ENCODE measurements at regions not wholly inside any gene's neighbourhood (a gene's known extent, or its start where the extent isn't known, plus 50 kb on each side); places are given as distances from the start of the nearest gene placed in this dataset.

DNA sequence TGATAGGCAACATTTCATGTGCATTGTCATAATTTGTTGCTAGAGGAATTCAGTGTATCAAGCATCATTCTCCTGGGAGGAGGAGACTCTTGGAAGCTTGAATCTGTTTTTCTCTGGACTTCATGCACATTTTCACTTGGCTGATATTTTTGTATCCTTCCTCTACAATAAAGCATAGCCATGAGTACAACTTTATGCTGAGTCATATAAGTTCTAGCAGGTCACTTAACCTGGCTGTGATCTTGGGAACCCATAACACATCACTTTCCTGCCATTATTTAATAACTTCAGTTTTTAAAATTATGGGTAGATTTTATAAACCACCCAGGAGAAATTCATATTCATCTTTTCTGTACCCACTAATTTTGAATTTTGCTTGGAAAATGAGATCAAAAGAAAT lies 203.0 kb upstream of the CD96 start:
- DNase-seq (ENCODE audit: extremely low read depth, low read depth) = no peak

DNA sequence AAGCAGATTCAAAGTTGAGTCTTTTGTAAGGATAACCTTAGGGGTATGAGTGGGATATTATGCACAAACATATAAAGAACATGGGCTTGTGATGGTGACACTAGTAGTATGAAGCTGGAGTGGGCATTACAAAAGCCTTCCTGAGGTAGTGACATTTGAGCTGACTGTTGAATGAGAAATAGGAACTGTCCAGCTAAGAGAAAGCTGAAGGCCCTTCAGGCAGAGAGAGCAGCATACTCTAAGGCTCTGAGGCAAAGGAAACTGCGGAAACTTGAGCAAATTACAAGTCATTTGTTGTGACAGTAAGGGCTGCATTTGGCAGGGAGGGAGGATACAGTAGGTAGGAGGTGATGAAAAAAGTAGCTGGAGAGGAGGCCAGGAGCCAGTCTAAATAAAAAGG lies 190.7 kb upstream of the CD96 start:
- no peak for DNase-seq (ENCODE audit: extremely low read depth, low read depth)

DNA sequence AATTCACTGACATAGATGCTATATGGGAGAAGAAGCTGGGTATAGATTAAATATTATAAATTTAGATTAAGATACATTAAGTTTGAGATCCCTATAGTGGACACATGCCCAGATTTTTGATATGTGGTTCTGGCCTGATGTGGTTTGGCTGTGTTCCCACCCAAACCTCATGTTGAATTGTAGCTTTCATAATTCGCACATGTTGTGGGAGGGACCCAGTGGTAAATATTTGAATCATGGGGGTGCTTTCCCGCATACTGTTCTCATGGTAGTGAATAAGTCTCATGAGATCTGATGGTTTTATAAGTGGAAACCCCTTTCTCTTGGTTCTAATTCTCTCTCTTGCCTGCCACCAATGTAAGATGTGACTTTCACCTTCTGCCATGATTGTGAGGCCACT lies 189.4 kb upstream of the CD96 start:
- no peak for DNase-seq (ENCODE audit: extremely low read depth, low read depth)

DNA sequence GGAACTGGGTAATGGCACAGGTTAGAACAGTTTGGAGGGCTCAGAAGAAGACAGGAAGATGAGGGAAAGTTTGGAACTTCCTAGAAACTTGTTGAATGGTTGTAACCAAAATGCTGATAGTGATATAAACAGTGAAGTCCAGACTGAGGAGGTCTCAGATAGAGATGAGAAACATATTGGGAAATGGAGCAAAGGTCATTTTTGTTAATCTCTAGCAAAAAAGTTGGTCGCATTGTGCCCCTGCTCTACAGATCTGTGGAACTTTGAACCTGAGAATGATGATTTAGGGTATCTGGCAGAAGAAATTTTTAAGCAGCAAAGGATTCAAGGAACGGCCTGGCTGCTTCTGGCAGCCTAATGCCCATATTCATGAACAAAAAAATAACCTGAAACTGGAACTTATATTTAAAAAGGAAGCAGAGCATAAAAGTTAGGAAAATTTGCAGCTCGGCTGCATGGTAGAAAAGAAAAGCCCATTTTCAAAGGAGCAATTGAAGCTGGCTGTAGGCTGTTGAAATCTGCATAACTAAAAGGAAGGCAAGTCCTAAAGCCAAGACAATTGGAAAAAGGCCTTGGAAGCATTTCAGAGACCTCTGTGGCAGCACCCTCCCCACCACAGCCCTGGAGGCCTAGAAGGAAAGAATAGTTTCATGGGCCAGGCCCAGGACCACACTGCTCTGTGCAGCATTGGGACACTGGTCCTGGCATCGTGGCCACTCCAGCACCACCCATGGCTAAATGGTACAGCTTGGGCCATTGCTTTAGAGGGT lies 182.6 kb upstream of the CD96 start:
- no peak for DNase-seq (ENCODE audit: extremely low read depth, low read depth)

DNA sequence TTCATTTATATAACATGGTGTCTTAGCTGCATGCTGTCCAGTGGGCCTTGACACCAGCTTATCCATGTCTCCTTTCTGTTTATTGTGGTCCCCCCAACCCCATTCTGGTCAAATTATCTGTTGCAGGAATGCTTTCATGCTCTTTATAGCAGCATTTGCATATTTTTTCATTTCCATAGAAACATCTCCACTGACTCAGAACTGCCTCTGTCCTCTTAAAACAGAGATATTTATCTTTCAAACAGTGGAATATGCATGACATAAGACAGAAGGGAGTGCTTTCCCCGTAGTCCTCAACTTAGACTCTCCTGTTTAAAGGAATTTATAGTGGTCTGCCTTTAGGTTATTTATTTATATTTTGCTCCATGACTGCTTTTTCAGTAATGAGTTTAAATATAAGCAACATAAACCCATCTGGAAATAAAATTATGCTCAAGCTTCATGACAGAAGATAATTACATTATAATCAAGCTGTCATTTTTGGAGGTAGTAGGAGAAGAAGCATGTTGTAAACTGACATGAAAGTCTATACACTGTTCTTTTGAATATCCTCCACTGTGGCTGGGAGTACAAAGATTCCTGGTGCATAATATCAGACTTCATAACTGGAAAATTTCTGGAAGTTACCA lies 179.5 kb upstream of the CD96 start:
- no peak for DNase-seq (ENCODE audit: extremely low read depth, low read depth)

DNA sequence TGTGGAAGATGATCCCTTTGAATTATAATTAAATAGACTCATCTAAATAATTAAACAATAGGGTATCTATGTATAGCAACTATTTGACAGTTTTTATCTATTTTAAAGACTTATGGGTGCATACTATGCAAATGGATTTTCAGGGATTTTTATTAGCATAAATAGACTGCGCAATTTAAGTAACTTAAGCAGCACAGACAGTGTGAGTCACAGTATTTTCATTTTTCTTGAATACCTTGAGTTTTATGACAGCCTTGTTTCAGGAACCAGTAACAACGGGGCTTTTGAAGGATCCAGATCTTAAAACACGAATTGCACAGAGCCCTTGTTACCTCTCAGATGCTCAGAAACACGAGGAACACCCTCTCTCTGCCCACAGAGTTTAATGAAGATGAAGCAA lies 175.5 kb upstream of the CD96 start:
- DNase-seq (ENCODE audit: extremely low read depth, low read depth) = no peak

DNA sequence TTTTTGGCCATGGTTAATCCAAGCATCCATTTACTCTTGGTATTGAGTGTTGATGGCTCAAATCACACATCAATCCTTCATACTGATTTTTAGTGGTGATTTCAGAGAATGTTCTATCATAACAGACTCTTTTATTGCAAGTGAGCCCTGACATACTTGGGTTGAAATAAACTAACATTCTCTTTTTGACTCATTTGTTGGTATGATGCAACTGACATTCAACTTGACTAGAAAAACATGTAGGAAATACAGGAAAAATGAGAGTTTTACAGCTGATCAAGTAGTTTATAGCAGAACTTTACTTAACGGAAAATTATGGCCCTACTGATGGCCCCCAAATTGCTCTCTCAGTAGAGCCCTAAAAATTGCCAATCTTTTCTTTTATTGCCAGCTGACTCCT lies 173.9 kb upstream of the CD96 start:
- no peak for DNase-seq (ENCODE audit: extremely low read depth, low read depth)

DNA sequence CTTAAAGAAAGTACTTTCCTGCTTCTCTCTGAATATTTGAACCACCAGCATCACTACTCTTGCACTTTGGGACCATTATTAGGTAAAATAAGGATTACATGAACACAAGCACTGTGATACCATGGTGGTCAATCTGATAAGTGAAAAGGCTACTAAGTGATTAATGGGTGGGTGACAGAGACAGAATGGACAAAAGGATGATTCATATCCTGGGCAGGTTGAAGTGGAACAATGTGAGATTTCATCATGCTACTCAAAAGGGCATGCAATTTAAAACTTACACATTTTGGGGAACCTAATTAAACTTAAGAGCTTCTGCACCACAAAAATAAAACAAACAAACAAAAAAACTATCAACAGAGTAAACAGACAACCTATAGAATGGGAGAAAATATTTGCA lies 172.0 kb upstream of the CD96 start:
- DNase-seq (ENCODE audit: extremely low read depth, low read depth) = no peak

DNA sequence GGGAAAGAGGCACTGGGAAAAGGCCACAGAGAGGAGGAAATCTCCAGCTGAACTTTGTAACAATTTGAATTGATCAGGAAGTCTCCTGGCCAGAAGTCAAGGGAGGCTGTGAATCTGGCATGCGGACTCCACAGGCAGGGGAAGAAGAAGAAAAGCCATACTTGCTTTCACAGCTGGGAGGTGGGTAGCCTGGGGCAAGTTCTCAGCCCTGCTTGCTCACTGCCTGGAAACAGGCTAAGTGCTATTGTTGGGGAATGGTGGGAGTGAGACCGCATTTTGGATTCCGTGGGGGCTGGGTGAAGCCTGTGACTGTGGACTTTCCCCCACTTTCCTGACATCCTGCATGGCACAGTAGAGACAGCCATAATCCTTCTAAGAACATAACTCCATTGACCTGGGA lies 168.8 kb upstream of the CD96 start:
- no peak for DNase-seq (ENCODE audit: extremely low read depth, low read depth)

DNA sequence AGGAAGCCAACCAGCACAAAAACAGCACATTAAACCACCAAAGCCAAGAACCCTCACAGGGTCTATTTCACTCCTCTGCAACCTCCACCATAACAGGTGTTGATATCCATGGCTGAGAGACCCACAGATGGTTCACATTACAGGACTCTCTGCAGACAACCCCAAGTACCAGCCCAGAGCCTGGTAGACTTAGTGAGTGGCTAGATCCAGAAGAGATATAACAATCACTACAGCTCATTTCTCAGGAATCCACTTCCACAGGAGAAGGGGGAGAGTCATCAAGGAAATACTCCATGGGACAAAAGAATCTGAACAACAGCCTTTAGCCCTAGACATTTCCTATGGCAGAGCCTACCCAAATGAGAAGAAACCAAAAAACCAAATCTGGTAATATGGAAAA lies 168.1 kb upstream of the CD96 start:
- DNase-seq (ENCODE audit: extremely low read depth, low read depth) = no peak

DNA sequence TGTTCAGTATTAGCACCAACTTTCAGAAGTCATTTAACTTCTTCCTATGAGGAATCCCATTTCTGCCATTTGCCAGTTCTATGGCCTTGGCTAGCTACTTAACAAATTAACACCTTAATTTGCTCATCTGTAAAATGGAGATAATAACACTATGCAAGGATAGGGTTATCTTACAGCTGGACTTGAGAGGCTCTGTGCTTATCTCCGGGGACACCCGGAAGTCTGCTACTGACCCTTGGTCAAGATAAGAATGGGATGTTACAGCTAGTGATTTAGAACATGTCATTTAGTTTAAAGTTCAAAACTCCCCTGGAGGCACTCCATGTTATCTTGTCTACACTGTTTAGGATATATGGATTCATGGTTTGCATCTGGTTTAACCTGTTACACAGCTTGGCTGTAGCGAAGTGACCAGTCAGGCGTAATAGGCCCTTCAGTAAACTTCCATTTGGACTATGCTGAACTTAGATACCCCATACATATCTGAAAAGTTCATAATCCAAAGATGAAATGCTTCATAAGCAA lies 156.0 kb upstream of the CD96 start:
- DNase-seq (ENCODE audit: extremely low read depth, low read depth) = no peak

DNA sequence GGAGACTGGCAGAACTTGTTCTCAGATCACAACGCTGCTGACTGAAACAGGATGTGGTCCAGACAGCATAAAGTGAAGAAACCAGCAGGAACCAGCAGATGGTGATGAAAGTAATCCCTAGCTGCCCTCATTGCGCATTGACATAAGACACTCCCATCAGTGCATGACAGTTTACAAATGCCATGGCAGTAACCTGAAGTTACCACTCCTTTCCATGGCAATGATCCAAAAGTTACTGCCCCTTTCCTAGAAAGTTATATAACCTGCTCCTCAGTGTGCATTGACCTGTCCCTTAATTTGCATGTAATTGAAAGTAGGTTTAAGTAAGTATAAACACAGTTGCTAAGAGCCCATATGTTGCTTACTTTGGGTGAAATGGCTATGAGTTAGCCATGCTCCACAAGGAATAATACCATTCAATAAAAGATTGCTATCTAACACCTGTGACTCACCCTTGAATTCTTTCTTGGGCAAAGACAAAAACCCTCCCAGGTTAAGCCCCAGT lies 149.1 kb upstream of the CD96 start:
- DNase-seq (ENCODE audit: extremely low read depth, low read depth) = no peak

DNA sequence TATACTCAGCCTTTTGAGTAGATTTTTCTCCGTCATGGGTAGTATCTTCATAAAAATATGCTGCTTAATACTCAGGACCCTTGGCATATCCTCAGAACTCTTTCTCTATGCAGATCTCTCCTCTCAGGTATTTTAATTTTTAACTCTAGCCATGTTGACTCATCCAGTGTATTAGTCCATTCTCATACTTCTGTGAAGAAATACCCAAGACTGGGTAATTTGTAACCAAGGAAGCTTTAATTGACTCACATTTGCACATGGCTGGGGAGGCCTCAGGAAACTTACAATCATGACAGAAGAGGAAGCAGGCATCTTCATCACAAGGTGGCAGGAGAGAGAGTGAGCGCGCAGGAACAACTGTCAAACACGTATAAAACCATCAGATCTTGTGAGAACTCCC lies 129.3 kb upstream of the CD96 start:
- DNase-seq (ENCODE audit: extremely low read depth, low read depth) = no peak

DNA sequence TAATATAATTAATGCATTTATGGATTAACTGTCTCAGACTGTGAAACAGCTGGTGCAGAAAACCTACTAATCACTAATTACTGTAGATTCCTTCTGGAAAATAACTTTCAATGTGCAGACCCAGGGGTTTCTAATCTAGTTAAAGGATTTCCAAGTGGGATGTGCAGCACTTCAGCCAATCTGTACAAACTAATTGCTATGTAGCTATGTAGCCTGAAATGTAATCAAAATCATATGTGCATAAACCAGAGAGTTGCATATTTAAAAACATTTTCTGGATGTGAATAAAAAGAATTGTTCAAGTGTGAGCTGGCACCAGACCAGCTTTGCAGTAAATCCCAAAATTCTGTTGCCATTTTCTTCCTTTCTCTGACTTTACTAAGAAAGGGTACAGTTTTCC lies 127.5 kb upstream of the CD96 start:
- DNase-seq (ENCODE audit: extremely low read depth, low read depth) = no peak

DNA sequence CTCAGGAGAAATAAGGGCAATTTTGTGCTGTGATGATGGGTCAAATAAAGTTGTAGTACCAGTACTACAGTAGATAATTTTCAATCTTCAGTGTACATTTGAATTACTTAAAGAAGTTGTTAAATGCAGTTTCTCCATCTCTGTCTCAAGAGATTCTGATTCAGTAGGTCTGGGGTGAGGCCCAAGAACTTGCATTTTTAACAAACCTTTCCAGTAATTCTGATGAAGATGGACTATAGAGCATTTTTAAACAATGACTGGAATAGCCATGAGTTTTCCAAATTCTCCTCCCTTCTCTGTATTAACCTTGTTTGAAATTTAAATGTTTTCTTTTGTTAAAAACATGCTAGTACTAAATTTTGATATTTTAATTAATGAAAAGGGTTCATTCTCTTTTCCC lies 127.0 kb upstream of the CD96 start:
- no peak for DNase-seq (ENCODE audit: extremely low read depth, low read depth)

DNA sequence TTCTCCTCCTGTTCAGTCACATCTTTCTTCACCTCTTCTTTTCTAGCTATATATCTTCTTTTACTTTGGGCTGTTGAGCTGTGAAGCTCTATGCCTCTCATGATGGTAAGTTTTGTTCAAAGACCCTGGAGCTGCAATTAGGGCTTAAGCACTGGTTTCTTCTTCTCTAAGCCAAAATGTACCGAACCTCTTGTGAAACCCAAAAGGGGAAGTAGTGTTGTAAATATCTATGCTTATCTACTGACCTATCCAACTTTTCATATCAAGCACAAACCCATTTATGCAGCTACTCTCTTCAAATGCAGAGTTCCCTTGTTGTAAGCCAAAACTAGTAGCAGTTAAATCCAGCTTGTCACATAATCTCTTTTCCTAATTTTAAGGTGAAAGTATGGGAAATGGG lies 123.6 kb upstream of the CD96 start:
- no peak for DNase-seq (ENCODE audit: extremely low read depth, low read depth)

DNA sequence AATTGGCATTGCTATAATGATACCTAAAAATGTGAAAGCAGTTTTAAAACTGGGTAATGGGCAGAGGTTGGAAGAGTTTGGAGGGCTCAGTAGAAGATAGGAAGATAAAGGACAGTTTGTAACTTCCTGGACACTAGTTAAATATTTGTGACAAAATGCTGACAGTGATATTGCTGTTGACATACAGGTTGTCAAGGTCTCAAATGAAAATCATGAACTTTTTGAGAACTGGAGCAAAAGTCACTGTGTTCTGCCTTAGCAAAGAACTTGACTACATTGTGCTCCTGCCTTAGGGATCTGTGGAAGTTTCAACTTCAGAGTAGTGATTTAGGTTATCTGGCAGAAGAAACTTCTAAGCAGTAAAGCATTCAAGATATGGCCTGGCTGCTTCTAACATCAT lies 113.7 kb upstream of the CD96 start:
- DNase-seq (ENCODE audit: extremely low read depth, low read depth) = no peak

DNA sequence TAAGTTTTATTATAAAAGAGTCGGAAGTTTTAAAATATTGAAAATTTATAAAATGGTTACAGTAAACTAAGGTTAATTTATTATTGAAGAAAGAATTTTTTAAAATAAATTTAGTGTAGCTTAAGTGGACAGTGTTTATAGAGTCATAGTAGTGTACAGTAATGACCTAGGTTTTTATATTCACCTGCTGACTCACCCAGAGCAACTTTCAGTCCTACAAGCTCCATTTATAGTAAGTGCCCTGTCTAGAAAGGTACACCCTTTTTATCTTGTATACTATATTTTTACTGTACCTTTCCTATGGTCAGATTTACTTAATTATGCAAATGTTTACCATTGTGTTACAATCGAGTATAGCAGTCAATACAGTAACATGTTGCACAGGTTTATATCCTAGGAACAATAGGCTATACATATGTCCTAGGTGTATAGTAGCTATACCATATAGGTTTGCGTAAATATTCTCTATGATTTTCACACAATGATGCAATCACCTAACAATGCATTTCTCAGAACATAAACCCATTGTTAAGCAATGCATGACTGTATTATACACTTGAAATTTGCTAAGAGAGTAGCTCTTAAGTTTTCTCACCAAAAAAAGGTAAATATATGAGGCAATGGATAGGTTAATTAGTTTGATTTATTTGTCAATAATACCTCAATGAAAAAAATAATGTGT lies 106.9 kb upstream of the CD96 start:
- no peak for DNase-seq (ENCODE audit: extremely low read depth, low read depth)

DNA sequence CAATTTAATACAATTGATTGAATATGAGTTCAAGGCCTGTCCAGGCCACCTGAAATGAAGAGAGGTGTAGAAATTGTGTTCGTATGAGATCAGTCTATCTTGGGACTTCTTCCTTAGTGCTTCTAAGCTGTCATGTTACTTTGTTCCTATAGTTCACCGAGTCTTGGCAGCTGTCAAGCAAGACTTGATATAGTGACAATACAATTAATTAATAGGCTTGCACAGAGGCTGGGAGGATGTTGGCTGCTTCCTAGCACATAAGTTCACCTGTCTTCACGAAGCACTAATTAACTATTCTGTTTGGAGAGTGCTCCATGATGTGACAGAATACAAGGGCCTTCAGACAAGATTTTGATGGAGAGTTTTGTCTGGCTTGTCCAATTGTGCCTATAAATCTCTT lies 103.7 kb upstream of the CD96 start:
- no peak for DNase-seq (ENCODE audit: extremely low read depth, low read depth)

DNA sequence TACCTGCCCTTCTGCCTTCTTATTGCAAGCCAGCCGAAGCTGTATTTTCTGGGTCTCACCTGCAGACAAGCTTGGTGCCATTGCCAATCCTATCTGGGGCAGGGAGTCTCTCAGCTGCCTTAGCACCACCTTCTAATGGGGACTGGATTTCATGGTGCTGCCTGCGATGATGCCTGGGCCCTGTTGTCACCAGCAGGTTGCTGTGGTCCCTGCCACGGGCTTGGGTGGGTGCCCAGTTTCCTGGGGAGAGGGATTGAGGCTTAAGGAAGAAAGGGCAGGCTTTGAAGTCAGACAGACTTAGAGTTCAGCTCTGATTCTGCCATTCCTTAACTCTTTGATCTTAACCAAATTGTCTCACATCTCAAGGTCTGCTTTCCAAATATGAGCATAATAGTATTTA lies 87.4 kb upstream of the CD96 start:
- no peak for DNase-seq (ENCODE audit: extremely low read depth, low read depth)

DNA sequence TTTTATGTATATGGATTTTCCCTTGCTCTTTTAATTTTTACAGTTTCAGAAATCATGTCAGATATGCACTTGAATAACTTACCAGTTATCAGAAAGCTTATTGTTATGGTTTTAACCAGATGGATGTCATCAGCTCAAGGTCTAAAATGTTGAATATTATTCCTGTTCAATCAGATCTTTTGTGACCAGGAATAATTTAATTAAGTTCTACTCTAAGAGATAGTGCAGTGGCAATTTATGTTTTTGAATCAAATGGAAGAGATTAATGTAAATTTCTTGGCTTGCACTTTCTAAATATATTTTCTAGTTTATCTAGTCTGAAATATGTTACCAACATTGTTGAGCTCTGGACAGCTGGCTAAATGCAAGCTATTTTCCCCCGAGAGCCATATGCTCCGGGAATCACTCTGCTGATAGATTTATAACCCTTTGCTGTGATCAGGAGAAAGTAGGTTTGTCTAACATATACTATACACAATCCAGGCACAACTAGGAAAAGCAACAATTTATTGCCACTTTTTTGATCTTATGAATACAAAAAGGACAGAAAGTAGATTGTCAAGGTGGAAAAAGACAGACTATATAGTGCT lies 76.8 kb upstream of the CD96 start:
- DNase-seq (ENCODE audit: extremely low read depth, low read depth) = no peak
